ENCODE measurements at regions not wholly inside any gene's neighbourhood (a gene's known extent, or its start where the extent isn't known, plus 50 kb on each side); places are given as distances from the start of the nearest gene placed in this dataset.
"Not testable (repeated sequence)": the region's sequence is repeated elsewhere in the genome, so short reads cannot be mapped to it uniquely, and the experiment has no call there.

DNA sequence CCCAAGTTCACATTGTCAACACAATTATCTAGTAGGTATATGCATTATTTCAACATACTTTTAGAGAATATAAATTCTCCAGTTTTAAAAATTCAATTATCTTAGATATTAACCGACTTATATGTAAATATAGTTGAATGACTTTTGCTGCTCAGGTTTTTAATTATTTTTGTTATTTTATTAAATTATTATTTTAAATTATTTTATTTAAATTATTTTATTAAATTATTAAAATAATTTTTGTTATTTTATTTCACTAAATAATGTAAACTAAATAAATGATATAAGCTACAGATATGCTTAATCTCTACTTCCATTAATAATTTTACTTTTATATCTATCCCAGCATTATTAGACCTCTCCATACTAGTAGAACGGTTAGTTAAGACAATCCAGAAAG is 544.3 kb upstream of the ARRDC3 start:
- Histone ChIP-seq H3K9ac (ENCODE audit: low read length) (no peak overlapping the region), H3K27ac (ENCODE audit: low read length) (no peak overlapping the region), H3K4me2 (ENCODE audit: low read length) (no peak overlapping the region), H3K9me3 (ENCODE audit: low read length) (no peaks in the 10 kb centered on the region), H4K20me1 (ENCODE audit: insufficient read depth) (no peaks in the 10 kb centered on the region), H3K27me3 (ENCODE audit: insufficient read depth, low read depth, low read length) (no peaks in the 10 kb centered on the region), H3F3A (ENCODE audit: insufficient read depth, low read length, poor library complexity, severe bottlenecking) (no peaks in the 10 kb centered on the region), H2AFZ (ENCODE audit: low read depth, low read length) (no peak overlapping the region), H3K79me2 (replicated peaks; ENCODE audit: insufficient read depth, low read length) (no peaks in the 10 kb centered on the region), H3K36me3 (ENCODE audit: insufficient read depth, low read length) (no peaks in the 10 kb centered on the region), H3K9me2 (ENCODE audit: insufficient read depth, low read length) (no peaks in the 10 kb centered on the region), H3K4me3 (ENCODE audit: low read length) (no peak overlapping the region)
- TF ChIP-seq SMC3 (conservative IDR thresholded peaks at IDR 0.05; ENCODE audit: poor library complexity): no peak

DNA sequence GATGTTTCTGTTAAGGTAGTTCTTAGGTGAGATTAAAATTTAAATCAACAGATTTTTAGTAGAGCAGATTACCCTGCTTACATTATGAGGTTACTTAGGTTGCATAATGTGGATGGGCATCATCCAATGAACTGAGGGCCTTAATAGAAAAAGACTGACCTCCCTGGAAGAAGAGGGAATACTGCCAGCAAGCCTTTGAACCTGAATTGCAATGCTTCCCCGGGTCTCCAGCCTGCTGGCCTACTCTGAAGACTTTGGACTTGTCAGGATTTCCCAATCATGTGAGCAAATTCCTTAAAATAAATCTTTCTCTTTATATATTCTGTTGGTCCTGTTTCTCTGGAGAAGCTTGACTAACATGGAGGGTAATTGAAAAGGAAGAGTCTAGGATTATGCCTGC is 542.1 kb upstream of the ARRDC3 start:
- H3K27me3 ChIP-seq (ENCODE audit: insufficient read depth, low read depth, low read length): no peaks in the 10 kb centered on the region
- TF ChIP-seq EP300 (conservative IDR thresholded peaks at IDR 0.05; ENCODE audit: poor library complexity, severe bottlenecking) (no peak), POLR2AphosphoS5 (IDR thresholded peaks at IDR 0.05) (no peak), TAF1 (IDR thresholded peaks at IDR 0.05; ENCODE audit: low read depth) (no peak), EZH2 (IDR thresholded peaks at IDR 0.05; ENCODE audit: borderline replicate concordance, insufficient read depth, low read length, poor library complexity, severe bottlenecking) (no peak), MXI1 (conservative IDR thresholded peaks at IDR 0.05; ENCODE audit: poor library complexity, severe bottlenecking) (no peak)
- TF ChIP-seq, protein P1, sequence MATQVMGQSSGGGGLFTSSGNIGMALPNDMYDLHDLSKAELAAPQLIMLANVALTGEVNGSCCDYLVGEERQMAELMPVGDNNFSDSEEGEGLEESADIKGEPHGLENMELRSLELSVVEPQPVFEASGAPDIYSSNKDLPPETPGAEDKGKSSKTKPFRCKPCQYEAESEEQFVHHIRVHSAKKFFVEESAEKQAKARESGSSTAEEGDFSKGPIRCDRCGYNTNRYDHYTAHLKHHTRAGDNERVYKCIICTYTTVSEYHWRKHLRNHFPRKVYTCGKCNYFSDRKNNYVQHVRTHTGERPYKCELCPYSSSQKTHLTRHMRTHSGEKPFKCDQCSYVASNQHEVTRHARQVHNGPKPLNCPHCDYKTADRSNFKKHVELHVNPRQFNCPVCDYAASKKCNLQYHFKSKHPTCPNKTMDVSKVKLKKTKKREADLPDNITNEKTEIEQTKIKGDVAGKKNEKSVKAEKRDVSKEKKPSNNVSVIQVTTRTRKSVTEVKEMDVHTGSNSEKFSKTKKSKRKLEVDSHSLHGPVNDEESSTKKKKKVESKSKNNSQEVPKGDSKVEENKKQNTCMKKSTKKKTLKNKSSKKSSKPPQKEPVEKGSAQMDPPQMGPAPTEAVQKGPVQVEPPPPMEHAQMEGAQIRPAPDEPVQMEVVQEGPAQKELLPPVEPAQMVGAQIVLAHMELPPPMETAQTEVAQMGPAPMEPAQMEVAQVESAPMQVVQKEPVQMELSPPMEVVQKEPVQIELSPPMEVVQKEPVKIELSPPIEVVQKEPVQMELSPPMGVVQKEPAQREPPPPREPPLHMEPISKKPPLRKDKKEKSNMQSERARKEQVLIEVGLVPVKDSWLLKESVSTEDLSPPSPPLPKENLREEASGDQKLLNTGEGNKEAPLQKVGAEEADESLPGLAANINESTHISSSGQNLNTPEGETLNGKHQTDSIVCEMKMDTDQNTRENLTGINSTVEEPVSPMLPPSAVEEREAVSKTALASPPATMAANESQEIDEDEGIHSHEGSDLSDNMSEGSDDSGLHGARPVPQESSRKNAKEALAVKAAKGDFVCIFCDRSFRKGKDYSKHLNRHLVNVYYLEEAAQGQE (IDR thresholded peaks at IDR 0.05; ENCODE audit: borderline replicate concordance): no peak
- H3K9ac ChIP-seq (ENCODE audit: low read length): no peak overlapping the region
- no peaks in the 10 kb centered on the region for H4K20me1 ChIP-seq (ENCODE audit: insufficient read depth)
- no peaks in the 10 kb centered on the region for H3K79me2 ChIP-seq (replicated peaks; ENCODE audit: insufficient read depth, low read length)
- H2AFZ ChIP-seq (ENCODE audit: low read depth, low read length): no peak overlapping the region
- no peak overlapping the region for H3K4me3 ChIP-seq (ENCODE audit: low read length)
- no peaks in the 10 kb centered on the region for H3F3A ChIP-seq (ENCODE audit: insufficient read depth, low read length, poor library complexity, severe bottlenecking)
- H3K9me3 ChIP-seq (ENCODE audit: low read length): no peaks in the 10 kb centered on the region
- no peaks in the 10 kb centered on the region for H3K9me2 ChIP-seq (ENCODE audit: insufficient read depth, low read length)
- no peaks in the 10 kb centered on the region for H3K36me3 ChIP-seq (ENCODE audit: insufficient read depth, low read length)
- no peak overlapping the region for H3K4me2 ChIP-seq (ENCODE audit: low read length)
- no peak overlapping the region for H3K27ac ChIP-seq (ENCODE audit: low read length)

DNA sequence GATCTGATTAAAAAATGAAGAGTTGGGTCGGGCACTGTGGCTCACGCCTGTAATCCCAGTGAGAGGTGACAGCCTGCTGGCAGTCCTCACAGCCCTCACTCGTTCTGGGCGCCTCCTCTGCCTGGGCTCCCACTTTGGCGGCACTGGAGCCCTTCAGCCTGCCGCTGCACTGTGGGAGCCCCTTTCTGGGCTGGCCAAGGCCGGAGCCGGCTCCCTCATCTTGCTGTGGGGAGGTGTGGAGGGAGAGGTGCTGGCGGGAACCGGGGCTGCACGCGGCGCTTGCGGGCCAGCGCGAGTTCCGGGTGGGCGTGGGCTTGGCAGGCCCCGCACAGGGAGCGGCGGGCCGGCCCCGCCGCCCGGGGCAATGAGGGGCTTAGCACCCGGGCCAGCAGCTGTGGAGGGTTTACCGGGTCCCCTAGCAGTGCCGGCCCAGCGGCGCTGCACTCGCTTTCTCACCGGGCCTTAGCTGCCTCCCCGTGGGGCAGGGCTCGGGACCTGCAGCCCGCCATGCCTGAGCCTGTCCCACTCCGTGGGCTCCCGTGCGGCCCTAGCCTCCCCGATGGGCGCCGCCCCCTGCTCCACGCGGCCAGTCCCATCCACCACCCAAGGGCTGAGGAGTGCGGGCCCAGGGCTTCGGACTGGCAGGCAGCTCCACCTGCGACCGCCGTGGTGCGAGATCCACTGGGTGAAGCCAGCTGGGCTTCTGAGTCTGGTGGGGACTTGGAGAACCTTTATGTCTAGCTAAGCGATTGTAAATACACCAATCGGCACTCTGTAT is 534.1 kb upstream of the ARRDC3 start:
- H3K4me3 ChIP-seq (ENCODE audit: low read length); H3K36me3 ChIP-seq (ENCODE audit: insufficient read depth, low read length); H3K79me2 ChIP-seq (replicated peaks; ENCODE audit: insufficient read depth, low read length); H3K9me3 ChIP-seq (ENCODE audit: low read length); H2AFZ ChIP-seq (ENCODE audit: low read depth, low read length); H3K9ac ChIP-seq (ENCODE audit: low read length); H3F3A ChIP-seq (ENCODE audit: insufficient read depth, low read length, poor library complexity, severe bottlenecking); H3K27ac ChIP-seq (ENCODE audit: low read length); H3K4me2 ChIP-seq (ENCODE audit: low read length); H3K9me2 ChIP-seq (ENCODE audit: insufficient read depth, low read length); H3K27me3 ChIP-seq (ENCODE audit: insufficient read depth, low read depth, low read length); H4K20me1 ChIP-seq (ENCODE audit: insufficient read depth): not testable (repeated sequence)
